H1 (cell line): ENCODE measurements at regions not wholly inside any gene's neighbourhood (a gene's known extent, or its start where the extent isn't known, plus 50 kb on each side); places are given as distances from the start of the nearest gene placed in this dataset.

Experiments
- BCL11A ChIP-seq, 2 experiments: IDR thresholded peaks; one replicate each; pipeline ENCODE4 v1.6.1; 2011; ENCODE audit warnings: low read depth in 2 of 2, low read length in 2 of 2, mild to moderate bottlenecking in 2 of 2
- EP300 ChIP-seq, 2 experiments: IDR thresholded peaks; 1 replicate in 1 of 2; 2 replicates in 1 of 2; pipeline ENCODE4 v1.6.1; 2011 to 2012; ENCODE audit warnings: low read depth in 2 of 2, low read length in 2 of 2, mild to moderate bottlenecking in 2 of 2, borderline replicate concordance in 1 of 2, inconsistent platforms in 1 of 2, moderate library complexity in 1 of 2
- HDAC6 ChIP-seq: IDR thresholded peaks from one replicate; pipeline ENCODE4 v1.7.1; 2012; ENCODE audit warnings: low read depth, mild to moderate bottlenecking, inconsistent platforms, low read length, moderate library complexity
- JUND ChIP-seq: IDR thresholded peaks from 2 replicates; pipeline ENCODE4 v1.6.1; 2011; ENCODE audit warnings: mild to moderate bottlenecking, improper control_type of control experiment, low read length
- RFX5 ChIP-seq: IDR thresholded peaks from 2 replicates; pipeline ENCODE4 v1.6.1; 2011; ENCODE audit warnings: low read depth, low read length, improper control_type of control experiment, borderline replicate concordance
- ZNF274 ChIP-seq: IDR thresholded peaks from 2 replicates; pipeline ENCODE4 v1.7.0; 2012; ENCODE audit warnings: low read length, borderline replicate concordance; ENCODE audit errors: extremely low read depth

DNA sequence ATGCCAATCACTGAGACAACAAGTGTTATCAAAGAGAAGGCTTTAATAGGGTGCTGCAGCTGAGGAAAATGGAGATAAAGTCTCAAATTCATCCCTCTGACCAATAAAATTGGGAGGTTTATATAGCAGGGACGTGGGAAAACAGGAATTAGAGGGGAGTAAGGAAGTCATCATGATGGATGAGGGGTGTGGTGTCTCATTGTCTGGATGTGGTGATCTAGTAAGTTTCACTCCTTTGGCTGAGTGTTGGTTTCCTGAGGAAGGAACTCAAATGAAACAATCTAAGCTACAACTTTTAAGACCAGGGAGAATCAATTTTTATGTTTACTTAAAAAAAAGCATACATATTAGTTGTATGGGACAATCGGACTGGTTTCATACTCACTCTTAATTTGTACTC lies 491.0 kb upstream of the KIRREL3 start (continued):
- TF ChIP-seq EP300 (IDR thresholded peaks at IDR 0.05; ENCODE audit: borderline replicate concordance in 1 of 2, low read depth in 2 of 2, low read length in 2 of 2) (no peak), JUND (no peak), ZNF274 (no peak), RFX5 (no peak), HDAC6 (no peak), BCL11A (IDR thresholded peaks at IDR 0.05; ENCODE audit: low read depth in 2 of 2, low read length in 2 of 2) (no peak)
